GM19463 (cell line): ENCODE measurements at regions not wholly inside any gene's neighbourhood (a gene's known extent, or its start where the extent isn't known, plus 50 kb on each side); places are given as distances from the start of the nearest gene placed in this dataset.

Experiments used
- ATAC-seq: cut with Tn5 transposase; IDR thresholded peaks from one replicate; pipeline ENCODE4 v1.9.1; 2021; ENCODE audit warnings: mild to moderate bottlenecking, moderate library complexity; ENCODE audit not compliant: unreplicated experiment

DNA sequence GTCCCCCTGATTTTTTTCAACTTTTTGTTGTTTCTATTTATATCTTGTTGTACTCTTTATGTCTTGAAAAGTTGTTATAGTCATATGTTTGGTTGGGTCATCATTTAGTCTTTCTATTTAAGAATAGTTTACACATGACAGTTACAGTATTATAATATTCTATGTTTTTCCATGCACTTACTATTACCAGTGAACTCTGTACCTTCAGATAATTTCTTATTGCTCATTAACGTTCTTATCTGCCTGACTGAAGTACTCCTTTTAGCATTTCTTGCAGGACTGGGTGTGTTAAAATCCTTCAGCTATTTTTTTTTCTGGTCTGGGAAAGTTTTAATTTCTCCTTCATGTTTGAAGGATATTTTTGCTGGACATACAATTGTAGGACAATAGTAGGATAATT lies 157.7 kb upstream of the DIPK2B start:
- ATAC-seq: no peak

DNA sequence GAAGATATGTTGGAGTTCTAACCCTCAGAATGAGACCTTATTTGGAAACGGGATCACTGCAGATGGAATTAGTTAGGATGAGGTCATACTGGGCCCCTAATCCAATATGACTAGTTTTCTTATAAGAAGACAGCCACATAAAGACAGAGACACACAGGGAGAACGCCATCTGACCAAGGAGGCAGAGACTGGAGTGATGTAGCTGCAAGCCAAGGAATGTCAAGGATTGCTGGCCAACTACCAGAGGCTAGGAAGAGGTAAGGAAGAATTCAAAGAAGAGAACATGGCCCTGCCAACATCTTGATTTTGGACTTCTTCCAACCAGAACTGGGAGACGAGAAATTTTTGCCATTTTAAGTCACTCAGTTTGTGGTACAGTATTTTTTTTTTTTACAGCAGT lies 152.8 kb upstream of the DIPK2B start:
- no peak for ATAC-seq

DNA sequence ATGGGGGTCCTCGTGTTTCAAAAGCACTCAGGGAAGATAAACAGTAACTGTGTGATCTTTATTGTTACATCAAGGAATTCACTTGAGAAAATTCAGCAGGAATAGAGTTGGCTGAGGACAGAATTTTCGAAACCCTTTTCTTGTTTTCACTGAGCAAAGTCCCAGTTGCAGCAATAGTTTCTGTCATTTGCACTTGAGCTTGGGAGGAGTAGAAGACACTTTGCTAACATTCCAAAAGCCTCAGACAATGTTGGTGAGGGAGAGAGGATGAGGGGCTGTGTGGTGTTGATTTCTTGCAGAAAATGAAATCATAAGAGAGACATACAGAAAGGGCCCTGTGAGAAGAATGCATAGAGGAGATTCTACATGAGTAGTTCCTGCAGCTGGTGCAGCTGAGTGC lies 151.9 kb upstream of the DIPK2B start:
- ATAC-seq: no peak

DNA sequence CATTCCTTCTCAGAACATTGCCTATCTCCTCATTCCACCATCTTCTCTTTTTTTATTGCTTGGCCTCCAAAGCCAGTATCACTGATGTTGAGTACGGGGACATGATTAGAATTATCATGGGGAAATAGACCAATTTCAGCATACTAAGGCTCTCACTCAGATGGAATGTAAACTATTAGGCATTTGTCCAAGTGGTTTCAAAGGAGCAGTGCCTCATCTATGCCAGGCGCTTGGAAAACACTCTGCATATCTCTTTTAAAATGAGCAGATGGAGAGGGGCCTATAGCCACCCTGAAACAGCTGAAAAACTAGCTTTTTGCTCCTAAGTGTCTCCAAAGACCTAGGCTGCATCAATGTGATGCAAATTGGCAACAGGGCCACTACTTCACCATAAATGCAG lies 150.8 kb upstream of the DIPK2B start:
- ATAC-seq: no peak

DNA sequence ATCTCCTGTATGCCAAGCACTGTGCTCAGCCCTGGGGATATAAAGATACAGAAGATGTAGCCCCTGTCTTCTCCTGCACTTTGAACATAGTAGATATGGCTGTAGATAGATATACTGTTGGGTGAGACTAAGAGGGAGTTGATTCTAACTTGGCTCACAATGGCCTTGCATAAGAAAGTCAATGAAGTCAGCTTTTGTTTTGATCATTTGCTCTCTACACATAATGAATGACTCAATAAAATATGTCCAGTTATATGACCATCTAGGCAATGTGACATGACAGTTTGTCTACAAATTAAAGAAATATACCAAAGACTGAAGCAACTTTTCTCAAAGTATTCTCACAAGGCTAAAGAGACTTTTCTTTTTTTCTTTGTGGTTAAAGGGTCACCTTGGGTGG lies 147.6 kb upstream of the DIPK2B start:
- no peak for ATAC-seq

DNA sequence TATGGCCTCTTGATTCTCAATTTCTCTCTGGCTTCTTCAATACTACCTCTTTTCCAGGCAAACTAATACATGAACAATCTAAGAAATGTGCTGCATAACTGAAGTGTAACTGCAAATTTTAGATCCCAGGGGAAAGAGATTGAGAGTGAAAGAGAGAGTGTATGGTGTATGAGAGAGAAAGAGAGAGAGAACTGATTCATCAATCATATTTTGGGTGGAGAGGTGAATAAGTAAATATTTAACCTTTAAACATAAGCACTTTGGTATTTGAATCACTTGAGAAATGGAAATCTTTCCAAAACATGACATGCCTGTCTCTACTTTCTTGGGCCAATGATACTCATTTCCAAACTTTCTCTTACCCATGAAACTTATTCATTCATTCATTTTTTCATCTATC lies 147.2 kb upstream of the DIPK2B start:
- ATAC-seq: no peak

DNA sequence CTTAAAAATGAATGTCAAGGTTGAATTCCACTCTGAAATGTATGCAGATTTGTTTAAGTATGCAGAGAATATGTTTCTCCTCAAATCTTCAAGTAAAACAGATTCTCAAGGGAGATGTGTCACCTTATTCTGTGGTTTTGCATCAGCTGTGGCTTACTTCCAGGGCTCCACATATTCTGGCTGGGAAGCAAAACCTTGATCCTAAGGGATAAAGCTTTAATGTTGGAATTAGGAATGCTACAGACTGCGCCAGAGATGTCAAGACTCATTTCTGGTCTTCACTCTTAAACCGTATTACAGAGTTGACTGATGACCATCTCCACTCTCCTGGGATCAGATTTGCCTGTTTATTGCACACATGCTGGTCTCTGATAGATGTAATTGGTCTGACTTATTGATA lies 143.9 kb upstream of the DIPK2B start:
- ATAC-seq: no peak

DNA sequence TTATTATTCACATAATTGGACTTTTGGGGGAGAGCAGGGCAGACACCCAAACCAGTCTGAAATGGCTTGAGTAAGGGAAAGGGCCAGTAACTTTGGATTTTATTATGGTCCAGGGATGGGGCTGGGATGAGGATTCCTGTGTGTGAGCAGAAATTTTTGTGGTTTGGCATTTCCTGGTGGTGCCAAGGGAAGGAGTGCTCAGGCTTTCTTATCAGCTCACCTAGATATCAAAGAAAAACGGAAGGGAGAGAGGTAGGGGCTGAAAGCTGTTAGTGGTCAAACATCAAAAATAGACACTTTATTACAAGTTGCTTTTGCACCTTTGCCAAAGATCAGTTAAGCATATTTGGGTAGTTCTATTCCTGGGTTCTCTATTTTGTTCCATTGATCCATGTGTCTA lies 128.5 kb upstream of the DIPK2B start:
- no peak for ATAC-seq

DNA sequence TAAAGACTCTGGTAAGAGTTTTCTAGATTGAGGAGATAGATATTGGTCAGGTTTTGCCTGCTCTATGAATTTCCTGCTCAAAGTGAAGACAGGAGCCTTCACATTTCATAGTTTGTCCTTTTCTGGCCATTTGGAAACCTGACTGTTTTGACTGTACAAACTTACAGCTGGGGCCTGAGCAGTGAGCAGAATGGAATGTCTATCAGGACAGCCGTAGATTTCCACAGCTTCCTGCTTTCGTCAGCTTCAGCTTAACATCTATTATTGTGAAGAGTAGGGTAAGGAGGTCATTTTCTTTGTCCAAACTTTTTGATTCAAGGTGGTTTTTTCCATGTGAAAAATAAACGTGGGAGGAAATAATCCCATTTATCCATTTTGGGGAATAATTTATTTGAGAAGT lies 124.3 kb upstream of the DIPK2B start:
- no peak for ATAC-seq

DNA sequence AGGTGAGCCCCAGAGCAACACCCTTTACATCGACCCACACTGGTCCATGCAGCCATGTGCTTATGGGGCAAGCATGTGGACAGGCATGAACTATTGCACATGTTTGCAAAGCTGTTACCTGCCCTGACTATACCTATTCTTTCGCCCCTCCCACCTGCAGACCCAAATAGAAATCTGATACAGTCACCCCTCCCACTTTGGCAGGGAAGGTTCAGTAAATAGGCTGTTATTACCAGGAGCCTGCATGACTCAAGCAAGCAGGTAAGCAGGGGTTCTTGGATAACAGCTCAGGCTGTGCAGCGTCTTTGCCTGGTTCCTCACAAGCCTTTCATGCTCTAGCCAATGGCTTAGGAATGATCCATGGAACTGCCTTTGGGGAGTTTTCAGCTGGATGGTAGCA lies 122.7 kb upstream of the DIPK2B start:
- no peak for ATAC-seq

DNA sequence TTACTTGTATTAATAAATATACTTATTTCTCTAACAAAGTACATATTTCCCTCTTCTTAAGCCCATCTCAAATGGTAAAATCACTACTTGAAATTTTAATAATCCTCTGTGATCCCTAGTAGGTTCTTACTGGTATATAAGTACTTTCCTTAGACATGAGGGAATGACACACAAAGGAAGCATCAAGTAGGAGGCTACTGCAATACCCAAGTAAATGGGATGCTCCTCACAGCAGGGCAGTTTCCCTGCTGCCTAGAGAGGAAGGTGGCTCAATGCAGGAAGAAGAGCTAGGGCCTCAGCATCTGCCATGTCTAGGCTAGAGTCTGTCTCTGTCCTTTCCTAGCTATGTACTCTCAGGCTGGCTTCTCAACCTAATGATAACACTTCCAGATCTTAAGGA lies 122.1 kb upstream of the DIPK2B start:
- ATAC-seq: no peak

DNA sequence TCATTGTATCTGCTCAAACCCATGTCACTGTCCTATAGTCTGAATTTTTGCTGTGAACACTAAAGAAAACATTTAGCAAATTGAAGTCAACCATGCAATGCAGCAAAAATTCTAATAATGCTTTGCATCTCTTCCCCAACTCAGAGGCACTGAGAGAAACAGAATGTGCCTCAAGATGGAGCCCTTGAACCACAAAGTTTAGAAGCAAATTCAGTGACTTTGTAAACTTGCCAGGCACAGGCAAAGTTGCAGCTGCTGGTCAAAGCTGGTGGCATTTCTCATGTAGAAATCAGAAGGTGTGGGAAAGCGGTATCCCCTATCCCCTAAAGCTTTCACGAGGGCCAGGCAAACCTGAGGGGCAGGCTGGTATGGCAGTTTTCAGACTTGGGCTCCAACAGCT lies 121.7 kb upstream of the DIPK2B start:
- ATAC-seq: no peak

DNA sequence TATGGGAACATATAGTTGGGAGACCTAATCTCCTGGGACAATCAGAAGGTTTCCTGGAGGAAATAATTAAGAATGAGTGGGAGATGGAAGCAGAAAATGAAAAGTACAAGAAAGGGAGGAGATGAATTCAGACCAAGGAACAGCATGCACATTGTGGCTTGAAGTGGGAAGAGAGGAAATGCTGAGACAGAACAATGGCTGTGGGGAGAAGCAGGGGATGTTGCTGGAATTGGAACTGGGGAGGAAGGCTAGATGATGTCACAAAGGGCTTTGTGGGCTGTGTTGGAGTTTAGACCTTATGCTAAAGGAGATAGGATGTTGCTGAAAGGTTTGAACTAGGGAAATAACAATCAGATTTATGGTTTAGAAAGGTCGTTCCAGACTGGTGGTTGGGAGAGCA lies 119.5 kb upstream of the DIPK2B start:
- ATAC-seq: no peak

DNA sequence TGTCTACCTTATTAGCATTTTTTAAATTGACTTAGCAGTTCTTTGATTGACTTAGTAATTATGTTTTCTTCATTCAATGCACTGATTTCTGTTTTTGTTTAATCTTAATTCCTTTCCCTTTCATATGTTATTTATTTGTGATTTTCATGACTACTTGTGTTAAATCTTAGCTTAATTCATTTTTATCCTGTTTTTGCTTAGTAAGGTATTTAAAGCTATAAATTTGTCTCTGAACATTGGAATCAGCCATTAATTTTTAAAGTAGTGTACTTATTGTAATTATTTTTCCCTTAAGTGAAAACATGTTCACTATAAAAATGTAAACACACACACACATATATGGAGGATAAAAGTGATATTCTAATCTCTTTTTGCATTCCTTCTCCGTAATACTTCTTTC lies 109.1 kb upstream of the DIPK2B start:
- ATAC-seq: no peak

DNA sequence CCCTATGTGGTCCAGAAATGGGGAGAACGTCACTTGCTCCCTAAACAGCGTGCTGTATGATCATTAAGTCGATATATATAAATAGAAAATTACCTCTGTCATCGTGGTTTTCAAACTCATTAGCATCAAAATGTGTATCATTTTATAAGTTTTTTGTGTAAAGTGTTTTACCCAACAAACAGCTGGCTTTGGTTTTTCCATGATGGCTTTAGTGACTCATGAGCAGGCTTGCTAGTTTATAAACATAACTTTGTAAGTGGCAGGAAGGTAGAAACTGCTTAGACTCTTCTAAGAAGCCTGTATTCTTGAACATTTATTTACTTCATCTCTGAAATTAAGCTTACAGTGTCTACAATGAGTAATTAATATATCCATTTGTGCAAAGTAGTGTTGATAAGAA lies 108.4 kb upstream of the DIPK2B start:
- ATAC-seq: no peak

DNA sequence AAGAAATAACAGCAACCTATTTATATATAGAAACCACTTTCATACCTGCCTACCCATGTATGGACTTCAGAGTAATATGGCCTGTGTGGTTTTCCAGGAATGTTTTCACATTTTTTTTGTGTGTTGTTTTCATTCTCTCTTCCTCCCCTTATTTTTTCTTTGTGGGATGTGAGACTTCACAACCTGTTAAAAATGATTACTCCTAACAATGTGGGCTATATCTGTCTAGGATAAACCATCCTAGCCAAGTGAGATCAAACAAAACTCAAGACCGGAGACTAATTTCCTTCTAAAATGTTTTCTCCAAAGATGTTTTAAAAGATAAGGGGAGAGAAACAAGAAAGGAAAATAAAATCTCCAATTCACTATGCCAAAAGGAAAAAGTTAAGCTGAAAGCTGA lies 106.1 kb upstream of the DIPK2B start:
- no peak for ATAC-seq

DNA sequence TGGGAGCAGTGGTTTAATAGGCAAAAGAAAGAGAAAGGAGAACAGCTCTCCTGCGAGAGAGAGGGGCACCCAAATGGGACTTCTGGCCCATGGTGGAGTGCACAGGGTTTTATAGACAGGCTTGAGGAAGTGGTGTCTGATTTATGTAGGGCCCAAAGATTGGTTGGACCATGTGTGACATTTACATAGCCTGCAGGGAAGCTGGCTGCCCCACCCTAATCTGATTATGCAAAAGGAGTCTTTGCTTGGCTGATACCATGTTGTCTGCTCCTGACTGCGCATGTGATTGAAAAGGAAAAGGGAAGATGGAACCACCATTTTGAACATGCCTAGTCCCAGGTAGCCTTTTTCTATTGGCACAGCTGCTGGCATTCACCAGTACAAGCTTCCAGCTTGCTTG lies 100.0 kb upstream of the DIPK2B start:
- no peak for ATAC-seq

DNA sequence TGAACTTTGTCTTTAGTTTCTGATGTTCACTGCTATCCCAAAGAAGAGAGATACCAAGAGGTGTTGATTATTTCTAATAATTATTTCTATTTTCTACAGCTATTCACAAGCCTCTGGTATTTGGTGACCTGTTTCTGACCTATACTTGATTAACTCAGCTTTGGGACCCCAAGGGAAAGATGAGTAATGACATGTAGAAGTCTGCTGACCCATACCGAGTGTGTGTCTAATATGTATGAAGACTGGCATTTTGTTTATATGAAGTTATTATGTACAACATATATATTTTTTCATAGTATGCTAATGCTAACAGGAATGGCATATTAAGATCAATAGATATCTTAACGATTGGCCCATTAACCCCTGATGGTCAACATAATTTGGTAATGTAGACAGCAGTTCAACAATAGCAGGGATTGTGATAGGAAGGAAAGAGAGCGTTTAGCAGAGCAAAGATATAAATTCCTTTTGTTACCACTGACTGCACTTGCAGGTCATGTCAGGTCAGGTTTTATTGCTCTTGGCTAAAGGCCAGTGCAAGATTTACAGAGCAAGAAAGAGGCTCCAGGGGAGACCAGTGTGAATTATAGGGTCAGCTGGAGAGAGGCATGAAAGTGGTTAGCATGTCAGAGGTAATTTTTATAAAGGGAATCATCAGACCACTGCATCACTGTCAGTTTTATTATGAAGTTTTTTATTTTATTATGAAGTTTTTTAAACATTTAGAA lies 94.7 kb upstream of the DIPK2B start:
- no peak for ATAC-seq

DNA sequence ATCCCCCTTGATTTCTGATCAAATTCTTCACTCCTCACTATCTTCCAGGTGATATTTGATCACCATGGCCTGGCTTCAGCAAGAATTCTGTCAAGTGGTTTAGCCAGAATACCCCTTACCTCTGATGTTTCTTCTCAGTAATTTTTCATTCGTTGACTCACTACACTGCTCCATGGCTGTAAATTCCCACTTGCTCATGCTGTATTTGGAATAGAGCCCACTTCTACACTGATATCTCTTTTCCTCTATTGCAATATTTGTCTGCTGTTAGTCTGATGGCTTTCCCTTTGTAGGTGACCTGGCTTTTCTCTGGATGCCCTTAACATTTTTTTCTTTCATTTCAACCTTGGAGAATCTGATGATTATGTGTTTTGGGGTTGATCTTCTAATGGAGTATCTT lies 73.9 kb upstream of the DIPK2B start:
- ATAC-seq: no peak

DNA sequence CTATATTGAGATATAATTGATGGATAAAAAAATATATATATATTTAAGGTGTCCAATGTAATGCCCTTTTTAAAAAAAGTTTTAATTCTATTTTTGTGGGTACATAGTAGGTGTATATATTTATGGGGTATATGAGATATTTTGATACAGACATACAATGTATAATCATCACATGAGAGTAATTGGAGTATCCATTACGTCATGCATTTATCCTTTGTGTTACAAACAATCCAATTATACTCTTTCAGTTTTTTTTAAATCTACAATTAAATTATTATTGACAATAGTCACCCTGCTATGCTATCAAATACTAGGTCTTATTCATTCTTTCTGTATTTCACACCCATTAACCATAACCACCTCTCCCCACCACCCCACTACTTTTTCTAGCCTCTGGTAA lies 66.3 kb upstream of the DIPK2B start:
- ATAC-seq: no peak

DNA sequence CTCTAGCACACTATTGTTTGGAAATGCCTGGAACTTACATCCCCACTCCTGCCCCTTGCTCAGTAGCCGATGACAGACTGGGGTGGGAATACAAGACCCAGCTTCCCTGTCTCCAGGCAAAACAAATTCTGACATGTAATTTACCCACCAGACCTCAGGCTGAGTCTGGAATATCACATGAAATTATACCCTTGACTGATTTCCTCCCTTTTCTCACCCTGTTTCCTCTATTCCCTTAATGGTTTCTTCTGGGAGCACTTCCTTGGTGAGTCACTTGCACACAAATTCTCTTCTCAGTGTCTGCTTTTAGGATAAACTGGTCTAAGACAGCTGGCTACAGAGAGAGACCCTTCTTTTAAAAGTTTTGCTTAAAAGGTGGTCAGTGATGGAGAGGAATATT lies 65.8 kb upstream of the DIPK2B start:
- no peak for ATAC-seq

DNA sequence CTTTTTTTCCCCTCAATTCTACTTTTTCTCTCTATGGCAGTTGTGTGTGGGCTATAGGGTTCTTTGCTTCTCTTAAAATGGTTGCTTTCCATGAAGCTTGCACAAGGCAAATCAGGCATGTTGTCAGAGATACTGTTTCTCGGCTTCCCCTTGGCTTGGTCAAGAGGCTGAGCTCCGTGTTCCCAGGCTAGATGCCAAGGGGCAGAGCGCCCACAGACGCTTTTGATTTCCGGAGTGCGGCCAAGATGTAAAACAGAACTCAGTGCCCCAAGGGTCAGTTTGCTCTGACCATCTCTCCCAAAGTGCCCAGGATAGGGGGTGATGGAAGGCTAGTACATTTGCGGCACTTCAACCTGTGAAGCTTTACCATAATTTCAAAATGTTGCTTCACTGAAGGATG lies 64.2 kb upstream of the DIPK2B start:
- ATAC-seq: no peak

DNA sequence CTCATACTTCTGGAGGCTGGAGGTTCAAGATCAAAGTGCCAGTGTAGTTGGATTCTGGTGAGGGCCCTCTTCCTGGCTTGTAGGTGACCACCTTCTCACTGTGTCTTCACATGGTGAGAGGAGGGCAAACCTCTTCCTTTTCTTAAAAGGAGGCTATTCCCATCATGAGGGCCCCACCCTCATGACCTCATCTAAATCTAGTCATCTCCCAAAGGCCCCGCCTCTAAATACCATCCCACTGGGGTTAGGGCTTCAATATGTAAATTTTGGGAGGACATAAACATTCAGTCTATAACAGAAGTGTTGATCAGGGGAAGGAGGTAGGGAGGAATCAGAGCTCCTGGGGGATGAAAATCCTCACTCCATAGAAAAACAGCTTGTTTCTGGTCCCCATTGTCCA lies 60.8 kb upstream of the DIPK2B start:
- no peak for ATAC-seq

DNA sequence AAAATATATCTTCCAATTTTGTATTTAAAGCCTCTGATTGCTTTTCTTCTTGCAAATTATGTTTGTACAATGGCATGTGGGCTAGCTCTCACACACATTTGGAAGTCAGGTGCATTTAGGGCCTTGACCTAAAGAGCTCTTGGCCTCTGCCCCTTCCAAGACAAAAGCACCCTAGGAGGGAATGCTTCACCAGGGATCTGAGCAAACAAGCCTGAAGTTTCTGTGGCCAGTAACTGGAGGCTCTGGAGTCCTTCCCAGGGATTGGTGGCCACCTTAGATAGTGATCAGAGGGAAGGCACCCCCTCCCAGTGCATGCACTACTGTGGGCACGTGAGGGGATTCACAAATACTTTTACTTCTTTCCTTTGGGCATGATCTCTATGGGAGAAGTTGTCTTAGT lies 60.3 kb upstream of the DIPK2B start:
- no peak for ATAC-seq
